WTC11 (cell line): ENCODE measurements at regions not wholly inside any gene's neighbourhood (a gene's known extent, or its start where the extent isn't known, plus 50 kb on each side); places are given as distances from the start of the nearest gene placed in this dataset.

Source experiments
- ATAC-seq: fragments of 200-7000 bp; cut with Tn5 transposase; 2 replicates; pipeline ENCODE4 v1.10.0; 2021; ENCODE audit warnings: mild to moderate bottlenecking, moderate library complexity
- CTCF ChIA-PET: fragments of 300-600 bp; sonication (Branson Sonifier 250); formaldehyde crosslinking; loops from one replicate; lab custom pipeline; 2021; ENCODE audit warnings: antibody characterized with exemption; lab: Charles Lee
- POLR2A ChIA-PET: fragments of 350-600 bp; sonication (Branson Sonifier 250); formaldehyde crosslinking; loops from one replicate; lab custom pipeline; 2021; ENCODE audit warnings: antibody characterized with exemption; lab: Charles Lee
- DNase-seq: peaks from one replicate; pipeline ENCODE4 v3.0.0; 2021; ENCODE audit warnings: low spot score
- H3K27ac Mint-ChIP-seq: 2 replicates; pipeline ENCODE4 v1.8.0; 2021; ENCODE audit warnings: mixed read lengths
- H3K27me3 Mint-ChIP-seq: 2 replicates; pipeline ENCODE4 v1.8.0; 2021; ENCODE audit warnings: low read depth, mild to moderate bottlenecking, moderate library complexity, mixed read lengths
- H3K36me3 Mint-ChIP-seq: 2 replicates; pipeline ENCODE4 v1.8.0; 2021; ENCODE audit warnings: mixed read lengths
- H3K4me1 Mint-ChIP-seq: 2 replicates; pipeline ENCODE4 v1.8.0; 2022; ENCODE audit warnings: mixed read lengths
- H3K4me3 Mint-ChIP-seq: 2 replicates; pipeline ENCODE4 v1.8.0; 2021; ENCODE audit warnings: mild to moderate bottlenecking, moderate library complexity, mixed read lengths
- H3K9me3 Mint-ChIP-seq: 2 replicates; pipeline ENCODE4 v1.8.0; 2021; ENCODE audit warnings: mixed read lengths
- ATF6 ChIP-seq: sonication (generic); formaldehyde crosslinking; IDR thresholded peaks from 2 replicates; pipeline ENCODE4 v1.8.1; 2023; ENCODE audit warnings: mild to moderate bottlenecking, missing genetic modification reagents
- CREM ChIP-seq: sonication (generic); formaldehyde crosslinking; IDR thresholded peaks from 2 replicates; pipeline ENCODE4 v1.8.1; 2022; ENCODE audit warnings: mild to moderate bottlenecking, missing genetic modification reagents, moderate library complexity
- E2F5 ChIP-seq: sonication (generic); formaldehyde crosslinking; IDR thresholded peaks from 2 replicates; pipeline ENCODE4 v1.8.1; 2022; ENCODE audit warnings: mild to moderate bottlenecking, moderate library complexity, missing genetic modification reagents
- ELF4 ChIP-seq: sonication (generic); formaldehyde crosslinking; IDR thresholded peaks from 2 replicates; pipeline ENCODE4 v1.8.1; 2022; ENCODE audit warnings: low read depth, mild to moderate bottlenecking, moderate library complexity, missing genetic modification reagents
- FOXJ3 ChIP-seq: sonication (generic); formaldehyde crosslinking; IDR thresholded peaks from 2 replicates; pipeline ENCODE4 v1.9.0; 2021; ENCODE audit warnings: missing genetic modification reagents, mild to moderate bottlenecking, borderline replicate concordance
- FOXP1 ChIP-seq: sonication (generic); formaldehyde crosslinking; IDR thresholded peaks from 2 replicates; pipeline ENCODE4 v1.8.0; 2022; ENCODE audit warnings: missing genetic modification reagents, mild to moderate bottlenecking, moderate library complexity, borderline replicate concordance
- JUN ChIP-seq: sonication (generic); formaldehyde crosslinking; IDR thresholded peaks from 2 replicates; pipeline ENCODE4 v1.8.0; 2023; ENCODE audit warnings: mild to moderate bottlenecking, missing genetic modification reagents
- MXD4 ChIP-seq: fragments of 250-450 bp; sonication (Bioruptor Pico); IDR thresholded peaks from 2 replicates; pipeline ENCODE4 v1.8.0; 2021; ENCODE audit warnings: mild to moderate bottlenecking, moderate library complexity, borderline replicate concordance
- MYBL2 ChIP-seq: sonication (generic); formaldehyde crosslinking; IDR thresholded peaks from 2 replicates; pipeline ENCODE4 v1.8.1; 2023; ENCODE audit warnings: mild to moderate bottlenecking, moderate library complexity, missing genetic modification reagents
- NFE2L1 ChIP-seq: sonication (generic); formaldehyde crosslinking; IDR thresholded peaks from 2 replicates; pipeline ENCODE4 v1.8.1; 2023; ENCODE audit warnings: missing genetic modification reagents
- NR2C2 ChIP-seq: sonication (generic); formaldehyde crosslinking; IDR thresholded peaks from 2 replicates; pipeline ENCODE4 v1.8.0; 2022; ENCODE audit warnings: mild to moderate bottlenecking, missing genetic modification reagents
- NR3C1 ChIP-seq: sonication (generic); formaldehyde crosslinking; conservative IDR thresholded peaks from 2 replicates; pipeline ENCODE4 v1.8.1; 2023; ENCODE audit warnings: low read depth, mild to moderate bottlenecking, missing genetic modification reagents
- OVOL2 ChIP-seq: fragments of 250-450 bp; sonication (Bioruptor Pico); IDR thresholded peaks from 2 replicates; pipeline ENCODE4 v1.9.0; 2021; ENCODE audit warnings: mild to moderate bottlenecking, borderline replicate concordance
- SMAD3 ChIP-seq: sonication (generic); formaldehyde crosslinking; IDR thresholded peaks from 2 replicates; pipeline ENCODE4 v1.8.0; 2022; ENCODE audit warnings: missing genetic modification reagents, mild to moderate bottlenecking, borderline replicate concordance
- SP1 ChIP-seq: sonication (generic); formaldehyde crosslinking; conservative IDR thresholded peaks from 2 replicates; pipeline ENCODE4 v1.8.1; 2022; ENCODE audit warnings: missing genetic modification reagents
- ZNF121 ChIP-seq: sonication (generic); formaldehyde crosslinking; IDR thresholded peaks from 2 replicates; pipeline ENCODE4 v1.8.0; 2023; ENCODE audit warnings: missing genetic modification reagents
- TF ChIP-seq, protein P1 (sequence below): sonication (generic); formaldehyde crosslinking; IDR thresholded peaks from 2 replicates; pipeline ENCODE4 v1.8.0; 2022; ENCODE audit warnings: mild to moderate bottlenecking, missing genetic modification reagents
- TF ChIP-seq, protein P2 (sequence below): sonication (generic); formaldehyde crosslinking; IDR thresholded peaks from 2 replicates; pipeline ENCODE4 v1.8.0; 2023; ENCODE audit warnings: missing genetic modification reagents, mild to moderate bottlenecking, borderline replicate concordance
- TF ChIP-seq, protein P3 (sequence below): sonication (generic); formaldehyde crosslinking; IDR thresholded peaks from 2 replicates; pipeline ENCODE4 v1.8.1; 2023; ENCODE audit warnings: mild to moderate bottlenecking, missing genetic modification reagents, moderate library complexity
- TF ChIP-seq, protein P4 (sequence below): fragments of 250-450 bp; sonication (Bioruptor Pico); IDR thresholded peaks from 2 replicates; pipeline ENCODE4 v1.8.0; 2021; ENCODE audit warnings: mild to moderate bottlenecking
- TF ChIP-seq, protein P5 (sequence below): sonication (generic); formaldehyde crosslinking; IDR thresholded peaks from 2 replicates; pipeline ENCODE4 v1.8.0; 2022; ENCODE audit warnings: missing genetic modification reagents
- TF ChIP-seq, protein P6 (sequence below): sonication (generic); formaldehyde crosslinking; IDR thresholded peaks from 2 replicates; pipeline ENCODE4 v1.8.0; 2022; ENCODE audit warnings: mild to moderate bottlenecking, missing genetic modification reagents

- H3K9me3 Mint-ChIP-seq, result no peaks in the 10 kb centered on the region
- POLR2A ChIA-PET, result no interaction called here
- no peak overlapping the region for H3K4me3 Mint-ChIP-seq
- peak; percentile 44; the same call in 1 of the 2 replicates for ATAC-seq
- no peaks in the 10 kb centered on the region for H3K27me3 Mint-ChIP-seq
- H3K4me1 Mint-ChIP-seq, result no peaks in the 10 kb centered on the region
- no peaks in the 10 kb centered on the region for H3K36me3 Mint-ChIP-seq
- no peak for TF ChIP-seq OVOL2 (CRISPR knock-in tag)
- TF ChIP-seq MXD4, result no peak
- TF ChIP-seq, protein P1, sequence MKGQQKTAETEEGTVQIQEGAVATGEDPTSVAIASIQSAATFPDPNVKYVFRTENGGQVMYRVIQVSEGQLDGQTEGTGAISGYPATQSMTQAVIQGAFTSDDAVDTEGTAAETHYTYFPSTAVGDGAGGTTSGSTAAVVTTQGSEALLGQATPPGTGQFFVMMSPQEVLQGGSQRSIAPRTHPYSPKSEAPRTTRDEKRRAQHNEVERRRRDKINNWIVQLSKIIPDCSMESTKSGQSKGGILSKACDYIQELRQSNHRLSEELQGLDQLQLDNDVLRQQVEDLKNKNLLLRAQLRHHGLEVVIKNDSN (CRISPR knock-in tag), result no peak
- TF ChIP-seq, protein P2, sequence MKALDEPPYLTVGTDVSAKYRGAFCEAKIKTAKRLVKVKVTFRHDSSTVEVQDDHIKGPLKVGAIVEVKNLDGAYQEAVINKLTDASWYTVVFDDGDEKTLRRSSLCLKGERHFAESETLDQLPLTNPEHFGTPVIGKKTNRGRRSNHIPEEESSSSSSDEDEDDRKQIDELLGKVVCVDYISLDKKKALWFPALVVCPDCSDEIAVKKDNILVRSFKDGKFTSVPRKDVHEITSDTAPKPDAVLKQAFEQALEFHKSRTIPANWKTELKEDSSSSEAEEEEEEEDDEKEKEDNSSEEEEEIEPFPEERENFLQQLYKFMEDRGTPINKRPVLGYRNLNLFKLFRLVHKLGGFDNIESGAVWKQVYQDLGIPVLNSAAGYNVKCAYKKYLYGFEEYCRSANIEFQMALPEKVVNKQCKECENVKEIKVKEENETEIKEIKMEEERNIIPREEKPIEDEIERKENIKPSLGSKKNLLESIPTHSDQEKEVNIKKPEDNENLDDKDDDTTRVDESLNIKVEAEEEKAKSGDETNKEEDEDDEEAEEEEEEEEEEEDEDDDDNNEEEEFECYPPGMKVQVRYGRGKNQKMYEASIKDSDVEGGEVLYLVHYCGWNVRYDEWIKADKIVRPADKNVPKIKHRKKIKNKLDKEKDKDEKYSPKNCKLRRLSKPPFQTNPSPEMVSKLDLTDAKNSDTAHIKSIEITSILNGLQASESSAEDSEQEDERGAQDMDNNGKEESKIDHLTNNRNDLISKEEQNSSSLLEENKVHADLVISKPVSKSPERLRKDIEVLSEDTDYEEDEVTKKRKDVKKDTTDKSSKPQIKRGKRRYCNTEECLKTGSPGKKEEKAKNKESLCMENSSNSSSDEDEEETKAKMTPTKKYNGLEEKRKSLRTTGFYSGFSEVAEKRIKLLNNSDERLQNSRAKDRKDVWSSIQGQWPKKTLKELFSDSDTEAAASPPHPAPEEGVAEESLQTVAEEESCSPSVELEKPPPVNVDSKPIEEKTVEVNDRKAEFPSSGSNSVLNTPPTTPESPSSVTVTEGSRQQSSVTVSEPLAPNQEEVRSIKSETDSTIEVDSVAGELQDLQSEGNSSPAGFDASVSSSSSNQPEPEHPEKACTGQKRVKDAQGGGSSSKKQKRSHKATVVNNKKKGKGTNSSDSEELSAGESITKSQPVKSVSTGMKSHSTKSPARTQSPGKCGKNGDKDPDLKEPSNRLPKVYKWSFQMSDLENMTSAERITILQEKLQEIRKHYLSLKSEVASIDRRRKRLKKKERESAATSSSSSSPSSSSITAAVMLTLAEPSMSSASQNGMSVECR, result no peak
- TF ChIP-seq NFE2L1 (CRISPR knock-in tag), result no peak
- no peak for TF ChIP-seq FOXP1 (CRISPR knock-in tag)
- TF ChIP-seq, all 79 proteins: peak for 0
- CTCF ChIA-PET, result no interaction called here
- no peak overlapping the region for H3K27ac Mint-ChIP-seq
- DNase-seq, result no peak
Measured at GRCh38 chr1:194709439-194709838, 1523.0 kb upstream of the B3GALT2 start.

DNA sequence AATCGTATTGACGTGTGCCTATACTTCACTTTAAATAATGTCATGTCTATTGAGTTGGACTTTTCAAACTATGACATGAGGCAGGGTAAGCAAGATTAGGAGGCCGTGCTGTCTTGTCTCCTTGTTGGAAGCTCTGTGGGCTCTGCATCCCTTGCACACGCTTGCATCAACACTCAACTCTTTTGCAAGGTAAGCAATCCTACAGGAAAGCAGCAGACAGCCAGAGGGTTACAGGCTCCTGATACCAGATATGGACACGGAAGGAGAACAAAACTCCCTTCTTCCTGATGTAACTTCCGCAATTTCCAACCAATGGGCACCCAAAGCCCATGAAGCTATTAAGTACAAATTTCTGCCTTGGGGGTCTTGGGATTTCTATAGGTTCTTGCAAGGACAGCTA is 1520.7 kb upstream of the B3GALT2 start:
- DNase-seq (no peak), ATAC-seq (no peak)
- H3K27ac Mint-ChIP-seq, result no peak overlapping the region
- POLR2A ChIA-PET, result no interaction called here
- no peaks in the 10 kb centered on the region for H3K9me3 Mint-ChIP-seq
- no peaks in the 10 kb centered on the region for H3K36me3 Mint-ChIP-seq
- H3K27me3 Mint-ChIP-seq, result no peaks in the 10 kb centered on the region
- no peak overlapping the region for H3K4me3 Mint-ChIP-seq
- TF ChIP-seq MYBL2 (CRISPR knock-in tag) (no peak), NR2C2 (CRISPR knock-in tag) (no peak), CREM (CRISPR knock-in tag) (no peak), ZNF121 (CRISPR knock-in tag) (no peak), NFE2L1 (CRISPR knock-in tag) (no peak), JUN (CRISPR knock-in tag) (no peak), FOXJ3 (CRISPR knock-in tag) (no peak), SP1 (CRISPR knock-in tag) (no peak), NR3C1 (CRISPR knock-in tag) (no peak), ATF6 (no peak), ELF4 (CRISPR knock-in tag) (no peak), SMAD3 (no peak), E2F5 (CRISPR knock-in tag) (no peak)
- TF ChIP-seq, protein P3, sequence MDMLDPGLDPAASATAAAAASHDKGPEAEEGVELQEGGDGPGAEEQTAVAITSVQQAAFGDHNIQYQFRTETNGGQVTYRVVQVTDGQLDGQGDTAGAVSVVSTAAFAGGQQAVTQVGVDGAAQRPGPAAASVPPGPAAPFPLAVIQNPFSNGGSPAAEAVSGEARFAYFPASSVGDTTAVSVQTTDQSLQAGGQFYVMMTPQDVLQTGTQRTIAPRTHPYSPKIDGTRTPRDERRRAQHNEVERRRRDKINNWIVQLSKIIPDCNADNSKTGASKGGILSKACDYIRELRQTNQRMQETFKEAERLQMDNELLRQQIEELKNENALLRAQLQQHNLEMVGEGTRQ (CRISPR knock-in tag), result no peak
- TF ChIP-seq, protein P4, sequence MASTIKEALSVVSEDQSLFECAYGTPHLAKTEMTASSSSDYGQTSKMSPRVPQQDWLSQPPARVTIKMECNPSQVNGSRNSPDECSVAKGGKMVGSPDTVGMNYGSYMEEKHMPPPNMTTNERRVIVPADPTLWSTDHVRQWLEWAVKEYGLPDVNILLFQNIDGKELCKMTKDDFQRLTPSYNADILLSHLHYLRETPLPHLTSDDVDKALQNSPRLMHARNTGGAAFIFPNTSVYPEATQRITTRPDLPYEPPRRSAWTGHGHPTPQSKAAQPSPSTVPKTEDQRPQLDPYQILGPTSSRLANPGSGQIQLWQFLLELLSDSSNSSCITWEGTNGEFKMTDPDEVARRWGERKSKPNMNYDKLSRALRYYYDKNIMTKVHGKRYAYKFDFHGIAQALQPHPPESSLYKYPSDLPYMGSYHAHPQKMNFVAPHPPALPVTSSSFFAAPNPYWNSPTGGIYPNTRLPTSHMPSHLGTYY (CRISPR knock-in tag), result no peak
- TF ChIP-seq, protein P5, sequence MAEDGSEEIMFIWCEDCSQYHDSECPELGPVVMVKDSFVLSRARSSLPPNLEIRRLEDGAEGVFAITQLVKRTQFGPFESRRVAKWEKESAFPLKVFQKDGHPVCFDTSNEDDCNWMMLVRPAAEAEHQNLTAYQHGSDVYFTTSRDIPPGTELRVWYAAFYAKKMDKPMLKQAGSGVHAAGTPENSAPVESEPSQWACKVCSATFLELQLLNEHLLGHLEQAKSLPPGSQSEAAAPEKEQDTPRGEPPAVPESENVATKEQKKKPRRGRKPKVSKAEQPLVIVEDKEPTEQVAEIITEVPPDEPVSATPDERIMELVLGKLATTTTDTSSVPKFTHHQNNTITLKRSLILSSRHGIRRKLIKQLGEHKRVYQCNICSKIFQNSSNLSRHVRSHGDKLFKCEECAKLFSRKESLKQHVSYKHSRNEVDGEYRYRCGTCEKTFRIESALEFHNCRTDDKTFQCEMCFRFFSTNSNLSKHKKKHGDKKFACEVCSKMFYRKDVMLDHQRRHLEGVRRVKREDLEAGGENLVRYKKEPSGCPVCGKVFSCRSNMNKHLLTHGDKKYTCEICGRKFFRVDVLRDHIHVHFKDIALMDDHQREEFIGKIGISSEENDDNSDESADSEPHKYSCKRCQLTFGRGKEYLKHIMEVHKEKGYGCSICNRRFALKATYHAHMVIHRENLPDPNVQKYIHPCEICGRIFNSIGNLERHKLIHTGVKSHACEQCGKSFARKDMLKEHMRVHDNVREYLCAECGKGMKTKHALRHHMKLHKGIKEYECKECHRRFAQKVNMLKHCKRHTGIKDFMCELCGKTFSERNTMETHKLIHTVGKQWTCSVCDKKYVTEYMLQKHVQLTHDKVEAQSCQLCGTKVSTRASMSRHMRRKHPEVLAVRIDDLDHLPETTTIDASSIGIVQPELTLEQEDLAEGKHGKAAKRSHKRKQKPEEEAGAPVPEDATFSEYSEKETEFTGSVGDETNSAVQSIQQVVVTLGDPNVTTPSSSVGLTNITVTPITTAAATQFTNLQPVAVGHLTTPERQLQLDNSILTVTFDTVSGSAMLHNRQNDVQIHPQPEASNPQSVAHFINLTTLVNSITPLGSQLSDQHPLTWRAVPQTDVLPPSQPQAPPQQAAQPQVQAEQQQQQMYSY (CRISPR knock-in tag), result no peak
- TF ChIP-seq, protein P6, sequence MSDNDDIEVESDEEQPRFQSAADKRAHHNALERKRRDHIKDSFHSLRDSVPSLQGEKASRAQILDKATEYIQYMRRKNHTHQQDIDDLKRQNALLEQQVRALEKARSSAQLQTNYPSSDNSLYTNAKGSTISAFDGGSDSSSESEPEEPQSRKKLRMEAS (CRISPR knock-in tag), result no peak
- CTCF ChIA-PET, result no interaction called here
- no peaks in the 10 kb centered on the region for H3K4me1 Mint-ChIP-seq
